Stimulated activated CD8-positive, alpha-beta memory T cell treated with anti-CD3 and anti-CD28 coated beads, Interleukin-4, amount 100 ng/mL, for 4 hours (primary cell): ENCODE measurements at regions not wholly inside any gene's neighbourhood (a gene's known extent, or its start where the extent isn't known, plus 50 kb on each side); places are given as distances from the start of the nearest gene placed in this dataset.

Experiments
- DNase-seq, 2 donors: peaks; one replicate each; pipeline ENCODE4 v3.0.0-alpha.2; 2020; ENCODE audit warnings: low read depth in 2 of 2, low spot score in 1 of 2

DNA sequence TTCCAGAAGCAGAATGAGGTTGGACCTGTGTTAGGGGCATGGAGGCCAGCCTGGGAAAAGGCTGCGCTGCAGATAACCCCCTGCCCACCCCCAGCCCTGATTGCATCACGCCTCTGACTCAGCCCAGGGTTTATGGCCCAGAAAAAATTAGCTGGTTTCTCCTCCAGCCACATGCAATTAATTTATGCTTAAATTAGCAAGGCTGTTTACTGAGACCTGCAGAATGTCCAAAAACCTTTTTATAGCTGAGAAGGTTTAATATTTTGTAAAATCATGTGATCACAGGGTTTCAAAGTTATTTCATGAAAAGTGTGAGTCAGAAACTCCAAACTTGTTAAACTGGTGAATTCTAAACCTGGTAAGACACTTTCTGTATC lies 123.1 kb upstream of the HDAC4 start:
- DNase-seq, result no peak

GRCh38 chr2:239523147-239523953 lies 122.5 kb upstream of the HDAC4 start:
- no peak for DNase-seq

- no peak for DNase-seq
These were observed 121.9 kb upstream of the HDAC4 start for GRCh38 chr2:239522740-239523119.

DNA sequence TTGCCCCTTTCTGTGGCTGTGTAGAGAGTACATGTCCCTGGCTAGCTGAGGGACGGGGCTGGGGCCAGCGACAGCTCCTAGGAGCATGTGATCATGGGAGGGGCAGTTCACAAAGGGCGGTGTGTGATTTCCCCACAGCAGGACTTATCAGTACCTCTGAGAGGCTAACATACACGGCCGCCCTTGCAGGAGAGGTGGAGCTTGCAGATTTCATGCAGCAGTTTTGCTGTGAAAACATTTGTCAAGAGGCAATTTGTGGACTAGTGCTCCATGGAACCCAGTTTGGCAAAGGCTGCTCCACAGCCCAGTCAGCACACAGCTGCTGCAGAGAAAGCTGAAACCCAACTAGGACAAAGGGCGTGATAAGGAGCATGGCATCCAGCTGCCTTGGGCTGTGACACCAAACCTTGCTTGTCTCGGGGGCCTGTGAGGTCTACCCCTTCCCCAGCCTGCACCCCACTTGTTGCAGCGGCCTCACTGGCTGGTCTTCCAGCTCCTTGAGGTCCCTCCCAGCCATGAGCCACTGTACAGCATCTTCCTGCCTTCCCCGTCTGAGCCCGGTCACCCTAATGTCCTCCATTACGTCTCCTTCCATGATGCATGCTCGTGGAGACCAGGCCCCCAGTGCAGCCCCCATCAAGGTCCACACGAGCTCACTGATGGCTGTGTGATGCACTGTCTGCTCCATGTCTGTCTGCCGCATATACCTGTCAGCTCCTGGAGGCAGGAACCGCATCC lies 121.4 kb upstream of the HDAC4 start:
- no peak for DNase-seq

DNA sequence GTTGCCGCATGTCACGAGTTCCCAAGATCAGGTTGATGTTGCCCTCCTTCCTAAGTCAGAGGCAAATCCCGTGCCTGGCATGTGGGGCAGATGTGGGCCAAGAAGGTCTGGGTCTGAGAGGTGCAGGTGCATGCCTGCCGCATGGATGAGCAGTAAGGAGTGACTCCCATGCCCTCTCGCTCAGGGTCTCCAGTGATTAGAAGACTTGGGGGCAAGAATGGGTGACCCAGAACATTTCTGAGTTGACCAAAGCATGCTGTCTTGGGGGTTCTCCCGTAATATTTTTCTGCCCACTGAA lies 120.6 kb upstream of the HDAC4 start:
- DNase-seq, result no peak

DNA sequence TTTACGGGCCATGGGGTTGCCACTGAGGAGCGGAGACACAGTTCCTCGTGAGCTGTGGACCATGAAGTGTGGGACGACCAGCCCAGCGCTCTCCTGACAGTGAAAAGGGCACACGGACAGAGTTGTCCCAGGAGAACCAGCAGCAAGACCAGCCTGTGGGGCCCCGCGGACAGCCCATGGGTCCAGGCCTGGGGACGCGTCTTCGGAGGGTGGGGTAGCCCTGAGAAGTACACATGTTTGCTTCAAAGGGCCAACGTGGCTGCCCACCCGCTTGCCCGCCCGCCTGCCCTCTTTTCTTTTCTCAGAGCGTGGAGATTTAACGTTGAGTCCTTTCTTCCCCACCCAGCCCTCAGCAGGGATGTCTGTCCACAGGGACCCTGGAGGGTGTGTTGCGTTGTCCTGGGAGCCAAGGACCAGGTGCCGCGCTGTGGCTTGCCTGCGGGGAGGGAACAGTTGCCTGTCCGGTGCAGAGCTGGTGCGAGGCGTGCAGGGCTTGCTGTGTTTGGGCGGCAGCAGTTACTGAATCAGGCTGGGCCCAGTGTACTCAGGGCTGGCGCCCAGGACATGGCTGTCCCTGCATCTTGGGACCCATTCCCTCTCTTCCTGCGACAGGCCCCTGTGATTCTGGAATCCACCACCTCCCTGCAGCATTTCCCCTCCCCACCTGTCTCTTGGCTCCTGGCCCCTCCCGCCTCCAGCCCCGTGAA lies 120.1 kb upstream of the HDAC4 start:
- no peak for DNase-seq

- DNase-seq, result no peak
These were observed 119.2 kb upstream of the HDAC4 start for GRCh38 chr2:239519921-239520585.

DNA sequence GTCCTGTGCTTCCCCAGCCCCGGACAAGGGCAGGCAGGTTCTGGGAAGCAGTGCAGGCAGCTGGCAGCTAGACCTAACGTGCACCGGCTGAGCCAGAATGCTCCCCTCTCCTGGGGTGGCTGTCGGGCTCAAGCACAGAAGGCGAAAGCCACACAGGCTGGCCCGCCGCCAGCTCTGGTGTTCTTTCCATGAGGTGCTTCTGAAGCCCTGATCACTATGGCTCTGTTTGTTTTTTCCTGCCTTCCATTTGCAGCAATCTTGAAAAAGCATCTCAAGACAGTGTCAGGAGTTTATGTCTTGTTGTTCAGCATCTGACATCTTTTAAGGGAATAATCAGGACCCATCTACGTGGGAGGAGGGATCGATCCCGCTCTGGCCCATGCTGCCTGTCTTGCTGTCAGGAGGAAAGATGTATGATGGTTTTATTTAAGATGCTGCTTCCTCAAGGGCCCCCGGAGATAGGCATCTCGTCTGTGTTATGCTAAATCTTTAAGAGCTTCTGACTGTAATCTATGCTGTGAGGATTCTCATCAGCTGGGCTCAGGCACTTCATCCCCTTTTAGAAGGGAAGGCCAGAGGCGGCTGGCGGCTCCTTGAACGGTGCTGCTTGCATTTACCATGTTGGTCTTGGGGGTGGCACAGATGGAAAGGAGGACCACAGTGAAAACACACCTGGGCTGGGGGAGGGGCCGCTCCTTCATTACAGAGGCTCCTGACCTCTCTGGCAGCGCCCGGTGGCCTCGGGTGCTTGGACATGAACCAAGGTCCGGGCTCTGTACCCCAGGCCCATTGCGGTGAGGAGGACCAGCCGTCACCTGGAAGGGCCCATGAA lies 118.5 kb upstream of the HDAC4 start:
- no peak for DNase-seq

DNA sequence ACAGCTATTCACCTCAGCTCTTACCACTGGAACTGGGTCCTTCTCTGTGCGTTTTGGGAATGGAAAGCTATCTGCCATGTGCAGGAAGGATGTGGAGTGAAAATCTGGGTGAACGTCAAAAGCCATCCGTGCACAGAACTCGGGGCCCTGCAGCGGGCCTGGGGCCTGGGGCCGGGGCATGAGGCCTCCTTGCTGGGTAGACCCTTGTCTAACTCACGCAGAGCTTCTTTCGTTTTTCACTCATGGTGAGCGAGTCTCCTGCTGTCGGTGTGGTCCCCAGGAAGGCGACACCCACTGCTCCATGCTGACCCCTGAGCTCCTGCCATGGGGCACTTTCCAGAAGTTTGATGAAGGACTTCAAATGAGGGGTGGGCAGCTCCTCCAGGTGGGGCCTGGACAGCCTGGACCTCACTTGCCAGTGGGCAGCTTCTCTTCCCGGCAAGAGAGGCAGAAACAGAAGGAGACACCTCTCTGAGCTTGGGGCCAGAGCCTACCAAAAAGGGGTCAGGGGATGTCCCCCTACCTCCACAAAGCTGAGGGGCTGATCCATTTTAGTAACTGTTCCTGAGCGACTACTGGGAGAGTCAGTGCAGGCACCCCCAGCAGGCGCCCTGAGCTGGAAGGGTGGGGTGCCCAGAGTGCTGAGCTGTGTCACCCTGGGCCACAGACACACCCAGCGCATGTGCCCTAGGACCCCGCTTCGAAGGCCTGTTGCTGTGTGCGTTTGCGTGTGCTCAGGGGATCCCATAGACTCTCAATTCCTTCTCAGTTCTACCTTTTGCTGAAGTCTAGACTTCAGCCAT lies 117.7 kb upstream of the HDAC4 start:
- DNase-seq, result no peak

DNA sequence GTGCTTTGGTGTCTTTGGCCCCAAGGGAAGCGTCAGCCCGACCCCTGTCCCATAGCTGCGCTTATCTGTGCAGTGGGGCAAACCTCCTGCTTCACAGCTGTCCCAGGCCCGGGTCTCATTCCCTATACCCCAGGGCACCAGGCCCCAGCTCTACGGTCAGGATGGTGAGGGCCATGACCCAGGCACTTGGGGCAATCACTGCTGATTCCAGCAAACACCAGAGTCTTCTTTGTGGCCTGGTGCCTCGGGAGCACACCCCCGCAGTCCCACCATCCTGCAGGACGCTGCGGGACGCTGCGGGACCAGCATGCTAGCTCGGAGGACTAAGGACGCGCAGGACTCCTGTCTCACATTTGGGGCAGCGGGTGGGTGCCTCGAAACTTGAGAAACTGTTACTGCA lies 116.9 kb upstream of the HDAC4 start:
- DNase-seq, result no peak

DNA sequence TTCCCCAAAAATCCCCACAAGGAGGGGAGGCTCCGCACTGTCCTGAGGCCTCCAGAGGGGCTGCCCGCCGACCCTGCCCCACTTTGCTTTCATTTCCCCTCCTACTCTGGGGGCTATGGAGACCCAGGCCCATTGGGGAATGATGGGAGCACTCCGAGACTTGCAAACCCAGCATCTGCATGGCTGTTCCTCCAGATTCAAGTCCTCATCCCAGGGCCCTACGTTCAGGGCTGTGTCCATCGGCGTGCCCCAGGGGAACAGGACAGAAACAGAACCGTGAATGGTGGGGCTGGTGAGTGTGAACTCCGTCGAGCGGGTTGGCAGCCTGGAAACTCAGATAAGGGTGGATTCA lies 116.1 kb upstream of the HDAC4 start:
- DNase-seq, result no peak

- DNase-seq, result no peak
These were observed 115.6 kb upstream of the HDAC4 start for GRCh38 chr2:239516286-239516953.

- DNase-seq, result no peak
These were observed 114.1 kb upstream of the HDAC4 start for GRCh38 chr2:239514754-239515530.

- DNase-seq, result no peak
These were observed 111.2 kb upstream of the HDAC4 start for GRCh38 chr2:239512054-239512453.

DNA sequence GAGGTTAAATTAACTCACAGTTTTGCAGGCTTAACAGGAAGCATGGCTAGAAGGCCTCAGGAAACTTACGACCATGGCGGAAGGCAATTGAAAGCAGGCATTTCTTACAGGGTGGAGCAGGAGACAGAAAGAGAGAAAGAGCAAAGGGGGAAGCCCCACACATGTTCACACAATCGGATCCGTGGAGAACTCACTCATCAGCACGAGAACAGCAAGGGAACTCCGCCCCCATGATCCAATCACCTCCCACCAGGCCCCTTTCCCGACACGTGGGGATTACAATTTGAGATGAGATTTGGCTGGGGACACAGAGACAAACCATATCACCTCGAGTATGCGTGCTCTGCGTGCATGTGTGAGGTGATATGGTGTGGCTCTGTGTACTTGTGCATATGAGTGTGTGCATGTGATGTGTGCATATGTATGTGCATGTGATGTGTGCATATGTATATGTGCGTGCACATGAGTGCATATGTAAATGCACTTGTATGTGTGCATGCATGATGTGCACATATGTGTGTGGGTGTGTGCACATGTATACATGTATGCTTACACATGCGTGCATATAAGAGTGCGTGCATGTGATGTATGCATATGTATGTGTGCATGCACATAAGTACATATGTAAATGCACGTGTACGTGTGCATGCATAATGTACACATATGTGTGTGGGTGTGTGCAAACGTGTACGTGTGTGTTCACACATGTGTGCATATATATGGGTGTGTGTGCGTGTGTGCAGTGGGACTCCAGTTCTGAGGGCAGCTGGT lies 108.7 kb upstream of the HDAC4 start:
- no peak for DNase-seq

DNA sequence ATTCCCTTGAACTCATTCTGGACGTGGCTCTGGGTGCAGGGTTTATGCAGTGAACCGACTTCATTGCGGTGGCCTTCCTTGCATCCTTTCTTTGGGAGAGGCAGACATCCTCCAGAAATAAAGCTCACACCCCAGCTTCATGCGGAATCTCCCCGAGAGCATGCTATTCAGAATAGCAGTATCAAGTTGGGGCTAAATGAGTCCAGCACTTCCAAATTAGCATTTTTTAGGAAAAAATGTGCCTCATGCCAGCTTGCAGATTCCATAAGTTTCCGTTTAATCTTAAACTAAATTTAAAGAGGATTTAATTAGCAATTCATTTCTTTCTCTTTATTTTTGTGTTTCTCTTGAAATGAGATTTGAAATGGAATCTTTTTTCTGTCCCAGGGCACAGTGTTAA lies 107.4 kb upstream of the HDAC4 start:
- no peak for DNase-seq

DNA sequence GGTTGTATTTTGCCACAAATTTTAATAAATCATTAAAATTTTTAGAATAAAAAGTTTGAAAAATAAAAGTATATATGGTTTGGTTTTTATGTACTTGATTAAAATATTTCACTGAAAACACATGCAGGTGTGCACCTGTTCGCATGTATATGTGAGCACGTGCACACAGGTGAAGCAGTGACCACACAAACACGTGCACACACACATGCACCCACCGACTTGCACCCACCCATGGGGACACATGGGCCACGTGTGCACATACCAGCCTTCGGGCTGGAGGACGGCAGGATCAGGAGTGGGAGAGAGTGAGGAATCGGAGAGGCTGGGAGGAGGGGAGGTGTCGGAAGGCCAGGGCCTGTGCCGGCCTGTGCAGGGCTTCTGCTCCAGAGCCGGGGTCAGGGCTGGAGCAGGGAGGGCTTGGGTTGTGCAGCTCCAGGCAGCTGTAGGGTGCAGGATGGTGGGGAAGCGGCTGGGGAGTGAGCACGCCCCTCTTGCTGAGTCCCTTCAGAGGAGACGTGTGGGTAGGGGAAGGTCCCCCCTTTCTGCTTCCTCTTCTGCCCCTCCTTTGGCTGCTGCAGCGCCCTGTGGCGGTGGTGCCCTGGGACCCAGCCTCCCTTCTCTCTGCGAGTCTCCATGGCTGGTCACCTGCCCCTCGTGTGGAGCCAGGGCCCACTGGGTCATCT lies 106.9 kb upstream of the HDAC4 start:
- DNase-seq, result no peak

DNA sequence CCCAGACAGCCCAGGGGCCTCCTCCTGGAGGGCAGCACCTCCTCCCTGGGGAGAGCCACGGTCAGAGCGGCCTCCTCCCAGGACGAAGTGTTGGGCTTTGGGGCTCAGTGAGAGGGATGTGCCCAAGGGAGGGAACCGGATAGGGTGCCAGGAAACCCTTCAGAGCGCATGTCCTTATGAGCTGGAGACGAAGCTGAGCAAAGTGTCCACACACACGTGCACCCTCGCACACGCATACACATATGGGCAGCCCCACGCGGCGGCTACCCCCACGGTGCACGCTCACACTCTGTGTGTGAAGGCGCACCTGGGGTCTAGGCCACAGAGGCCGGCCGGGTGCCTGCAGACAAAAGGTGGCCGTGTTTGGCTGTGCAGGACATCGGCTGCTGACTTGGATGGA lies 106.1 kb upstream of the HDAC4 start:
- no peak for DNase-seq
